ENCODE measurements at regions not wholly inside any gene's neighbourhood (a gene's known extent, or its start where the extent isn't known, plus 50 kb on each side); places are given as distances from the start of the nearest gene placed in this dataset.

DNA sequence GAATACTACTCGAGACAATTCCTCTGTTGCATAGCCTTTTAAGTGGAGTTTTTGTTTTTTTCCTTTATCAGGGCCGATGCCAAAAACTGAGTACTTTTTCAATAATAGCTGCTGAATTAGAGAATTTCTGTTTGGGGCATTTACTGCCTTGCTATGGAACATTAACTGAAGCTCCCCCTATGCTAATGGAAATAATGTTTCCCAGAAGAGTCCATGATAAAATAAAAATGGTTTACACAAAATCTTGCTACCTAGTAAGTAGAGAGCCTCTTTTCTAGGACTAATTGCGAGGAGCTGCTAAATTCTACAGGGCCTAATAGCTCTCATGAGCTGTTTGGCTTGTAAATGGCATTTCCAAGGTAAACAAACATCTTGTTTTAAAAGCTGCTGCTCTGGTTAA is 128.2 kb upstream of the MYO10 start:
- no peak for TF ChIP-seq POLR2A (IDR thresholded peaks at IDR 0.05; ENCODE audit: low read length)
- no peak for TF ChIP-seq GATA1 (IDR thresholded peaks at IDR 0.05; ENCODE audit: low read depth, low read length)

Measured in erythroblast (primary cell).